ENCODE measurements at regions not wholly inside any gene's neighbourhood (a gene's known extent, or its start where the extent isn't known, plus 50 kb on each side); places are given as distances from the start of the nearest gene placed in this dataset.

- no peak for DNase-seq (ENCODE audit: low spot score)
- H3K27me3 ChIP-seq: no peaks in the 10 kb centered on the region
- H3K27ac ChIP-seq: no peak overlapping the region
- no peaks in the 10 kb centered on the region for H3K9me3 ChIP-seq
- H3K36me3 ChIP-seq: no peaks in the 10 kb centered on the region
- no peak overlapping the region for H3K4me3 ChIP-seq
- no peak for TF ChIP-seq CTCF (IDR thresholded peaks at IDR 0.05)
- H3K4me1 ChIP-seq: no peaks in the 10 kb centered on the region
Observed at GRCh38 chr7:142338633-142339501, 81.0 kb upstream of the PRSS58 start.

DNA sequence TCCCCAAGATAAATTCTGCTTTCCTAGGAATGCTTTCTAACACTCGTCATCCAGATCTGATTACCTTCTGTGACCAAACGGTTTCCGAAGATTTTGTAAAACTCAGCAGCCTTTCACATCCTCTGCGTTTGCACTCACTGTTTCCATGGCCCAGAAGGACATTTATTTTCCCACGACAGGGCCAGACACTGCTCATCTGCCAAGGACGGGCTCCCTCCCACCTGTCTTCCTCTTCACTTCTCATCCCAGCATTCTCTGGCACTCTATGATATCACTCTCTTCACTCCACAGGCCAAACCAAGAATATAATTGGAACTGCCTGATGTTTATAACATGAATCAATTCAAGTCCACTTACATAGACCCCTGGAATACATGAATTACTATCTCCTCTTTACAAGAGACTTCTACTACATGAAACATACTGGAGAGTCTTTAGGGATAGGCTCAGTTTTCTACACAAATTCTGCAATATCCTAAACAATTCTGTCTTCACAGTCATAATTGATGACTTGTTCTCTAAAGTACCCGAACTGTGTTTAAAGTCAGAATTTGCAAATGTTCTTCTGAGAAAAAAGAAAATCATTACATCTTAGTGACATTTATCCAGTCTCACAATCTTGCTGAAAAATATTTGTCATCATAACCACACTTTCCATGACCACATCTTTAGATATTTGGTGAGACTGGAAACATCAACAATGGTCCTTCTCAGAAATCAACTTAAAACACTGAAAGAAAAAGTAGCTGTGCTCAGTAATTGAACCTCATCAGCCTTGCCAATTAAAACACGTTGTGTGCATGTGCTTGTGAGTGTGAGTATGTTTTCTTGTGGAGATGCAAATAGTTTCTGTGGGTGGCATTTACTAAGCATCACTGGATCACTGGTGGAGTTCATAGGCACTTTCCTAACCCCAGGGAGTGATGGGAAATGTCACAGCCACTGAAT is 79.5 kb upstream of the PRSS58 start:
- no peak for DNase-seq (ENCODE audit: low spot score)
- no peak for TF ChIP-seq CTCF (IDR thresholded peaks at IDR 0.05)
- Histone ChIP-seq H3K27ac (no peak overlapping the region), H3K36me3 (no peaks in the 10 kb centered on the region), H3K27me3 (no peaks in the 10 kb centered on the region), H3K4me3 (no peak overlapping the region), H3K9me3 (no peaks in the 10 kb centered on the region), H3K4me1 (no peaks in the 10 kb centered on the region)

DNA sequence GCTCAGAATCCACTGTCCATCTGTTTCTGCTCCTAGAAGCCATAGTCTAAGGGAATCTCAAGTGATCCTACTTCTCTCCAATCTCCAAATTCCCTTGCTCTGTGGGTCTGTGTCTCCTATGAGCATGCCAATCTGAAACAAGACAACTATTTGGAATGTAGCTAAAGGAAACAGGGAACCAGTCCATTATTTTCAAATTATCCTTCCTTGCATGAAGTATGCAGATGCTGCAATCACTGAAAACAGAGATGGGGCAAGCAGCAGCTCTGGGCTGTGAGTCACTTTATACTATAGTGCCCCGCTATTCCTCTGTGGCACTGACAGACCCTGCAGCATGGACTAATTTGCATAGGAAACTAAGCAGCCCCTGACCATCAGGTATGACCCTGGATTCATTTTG is 76.9 kb upstream of the PRSS58 start:
- Histone ChIP-seq H3K36me3 (no peaks in the 10 kb centered on the region), H3K9me3 (no peaks in the 10 kb centered on the region), H3K4me3 (no peak overlapping the region), H3K27me3 (no peaks in the 10 kb centered on the region), H3K4me1 (no peaks in the 10 kb centered on the region), H3K27ac (no peak overlapping the region)
- TF ChIP-seq CTCF (IDR thresholded peaks at IDR 0.05): no peak
- DNase-seq (ENCODE audit: low spot score): no peak

DNA sequence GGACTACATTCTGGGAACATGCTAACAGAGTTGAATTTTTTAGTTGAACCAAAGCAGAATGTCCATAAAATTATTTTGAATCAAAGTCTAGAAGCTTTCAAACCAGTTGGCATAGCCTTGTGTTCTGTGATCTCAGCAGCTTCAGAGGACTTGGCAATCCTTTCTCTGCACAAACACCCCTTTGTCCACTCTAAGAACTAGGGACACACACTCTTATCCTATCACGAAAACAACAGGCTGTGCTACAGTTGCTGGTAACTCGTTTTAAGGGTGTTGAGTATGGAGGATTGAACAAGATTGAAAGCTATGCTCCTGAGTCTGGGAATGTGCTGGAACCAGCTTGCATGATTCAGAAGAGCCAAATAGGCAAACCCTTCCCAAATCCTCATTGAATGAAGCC is 76.4 kb upstream of the PRSS58 start:
- Histone ChIP-seq H3K9me3 (no peaks in the 10 kb centered on the region), H3K4me1 (no peaks in the 10 kb centered on the region)
- no peak for DNase-seq (ENCODE audit: low spot score)

GRCh38 chr7:142332421-142332820 is 74.6 kb upstream of the PRSS58 start:
- Histone ChIP-seq H3K36me3 (no peaks in the 10 kb centered on the region), H3K4me3 (no peak overlapping the region), H3K9me3 (no peaks in the 10 kb centered on the region), H3K4me1 (no peaks in the 10 kb centered on the region), H3K27ac (no peak overlapping the region), H3K27me3 (no peaks in the 10 kb centered on the region)
- TF ChIP-seq CTCF (IDR thresholded peaks at IDR 0.05): no peak
- DNase-seq (ENCODE audit: low spot score): no peak

More for the DNA sequence above, 76.4 kb upstream of the PRSS58 start:
- Histone ChIP-seq H3K4me3 (no peak overlapping the region), H3K36me3 (no peaks in the 10 kb centered on the region), H3K27ac (no peak overlapping the region), H3K27me3 (no peaks in the 10 kb centered on the region)
- TF ChIP-seq CTCF (IDR thresholded peaks at IDR 0.05): no peak

All from right atrium auricular region (tissue), 2 donors.